ENCODE measurements at regions not wholly inside any gene's neighbourhood (a gene's known extent, or its start where the extent isn't known, plus 50 kb on each side); places are given as distances from the start of the nearest gene placed in this dataset.

DNA sequence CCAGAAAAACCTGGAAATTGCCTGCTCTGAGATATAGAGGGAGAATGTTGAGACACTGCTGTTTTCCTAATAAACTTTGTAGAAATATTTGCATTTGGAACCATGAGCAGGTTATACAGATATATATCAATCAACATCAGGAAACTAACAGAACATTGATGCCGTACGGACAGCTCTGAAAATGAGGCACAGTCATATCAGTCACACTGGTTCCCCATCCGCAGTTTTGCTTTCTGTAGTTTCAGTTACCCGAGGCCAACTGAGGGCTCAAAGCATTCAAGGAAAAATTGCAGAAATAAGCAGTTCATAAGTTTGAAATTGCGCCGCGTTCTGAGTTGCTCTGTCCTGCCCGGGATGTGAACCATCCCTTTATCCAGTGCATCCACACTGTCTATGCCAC, 137.9 kb downstream of the KLF6 start:
- Histone ChIP-seq H3F3A (replicated peaks; ENCODE audit: insufficient read depth) (no peaks in the 10 kb centered on the region), H4K20me1 (ENCODE audit: insufficient read depth) (no peaks in the 10 kb centered on the region), H3K4me2 (no peak overlapping the region), H3K9me2 (no peaks in the 10 kb centered on the region), H2AFZ (ENCODE audit: low read depth) (no peak overlapping the region), H3K9ac (no peak overlapping the region), H3K36me3 (replicated peaks in 1 of 2; ENCODE audit: control insufficient read depth in 1 of 2, insufficient read depth in 2 of 2, low read length in 1 of 2) (no peaks in the 10 kb centered on the region), H3K27me3 (ENCODE audit: insufficient read depth) (no peaks in the 10 kb centered on the region), H3K79me2 (ENCODE audit: insufficient read depth) (no peaks in the 10 kb centered on the region), H3K4me1 (ENCODE audit: control insufficient read depth in 1 of 2, insufficient read depth in 2 of 2, low read depth in 1 of 2, low read length in 1 of 2) (no peaks in the 10 kb centered on the region), H3K27ac (ENCODE audit: low read depth in 2 of 2, low read length in 1 of 2) (no peak overlapping the region), H3K9me3 (no peaks in the 10 kb centered on the region), H3K4me3 (ENCODE audit: low read depth in 2 of 2, low read length in 1 of 2) (no peak overlapping the region)
- no peak for DNase-seq
- WGBS (ENCODE audit: low lambda C conversion rate), result 92% methylated on average over 8 of the region's 8 CpGs
- TF ChIP-seq TAF1 (IDR thresholded peaks at IDR 0.05; ENCODE audit: borderline replicate concordance, low read depth, low read length) (no peak), NRF1 (IDR thresholded peaks at IDR 0.05; ENCODE audit: low read depth, low read length) (no peak), SIN3A (IDR thresholded peaks at IDR 0.05; ENCODE audit: borderline replicate concordance, low read depth, low read length) (no peak), ELF1 (IDR thresholded peaks at IDR 0.05) (no peak), CHD2 (IDR thresholded peaks at IDR 0.05; ENCODE audit: low read length, partially characterized antibody) (no peak), SMC3 (IDR thresholded peaks at IDR 0.05; ENCODE audit: low read depth, low read length) (no peak), GABPA (IDR thresholded peaks at IDR 0.05; ENCODE audit: low read depth) (no peak), MEF2A (IDR thresholded peaks at IDR 0.05; ENCODE audit: borderline replicate concordance, low read depth) (no peak), RXRA (IDR thresholded peaks at IDR 0.05; ENCODE audit: borderline replicate concordance, low read depth) (no peak), EP300 (IDR thresholded peaks at IDR 0.05; ENCODE audit: borderline replicate concordance in 1 of 2, low read depth in 1 of 2, low read length in 1 of 2) (no peak)
- TF ChIP-seq, protein P1, sequence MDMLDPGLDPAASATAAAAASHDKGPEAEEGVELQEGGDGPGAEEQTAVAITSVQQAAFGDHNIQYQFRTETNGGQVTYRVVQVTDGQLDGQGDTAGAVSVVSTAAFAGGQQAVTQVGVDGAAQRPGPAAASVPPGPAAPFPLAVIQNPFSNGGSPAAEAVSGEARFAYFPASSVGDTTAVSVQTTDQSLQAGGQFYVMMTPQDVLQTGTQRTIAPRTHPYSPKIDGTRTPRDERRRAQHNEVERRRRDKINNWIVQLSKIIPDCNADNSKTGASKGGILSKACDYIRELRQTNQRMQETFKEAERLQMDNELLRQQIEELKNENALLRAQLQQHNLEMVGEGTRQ (IDR thresholded peaks at IDR 0.05; ENCODE audit: borderline replicate concordance, low read depth, low read length), result no peak
- TF ChIP-seq, protein P2, sequence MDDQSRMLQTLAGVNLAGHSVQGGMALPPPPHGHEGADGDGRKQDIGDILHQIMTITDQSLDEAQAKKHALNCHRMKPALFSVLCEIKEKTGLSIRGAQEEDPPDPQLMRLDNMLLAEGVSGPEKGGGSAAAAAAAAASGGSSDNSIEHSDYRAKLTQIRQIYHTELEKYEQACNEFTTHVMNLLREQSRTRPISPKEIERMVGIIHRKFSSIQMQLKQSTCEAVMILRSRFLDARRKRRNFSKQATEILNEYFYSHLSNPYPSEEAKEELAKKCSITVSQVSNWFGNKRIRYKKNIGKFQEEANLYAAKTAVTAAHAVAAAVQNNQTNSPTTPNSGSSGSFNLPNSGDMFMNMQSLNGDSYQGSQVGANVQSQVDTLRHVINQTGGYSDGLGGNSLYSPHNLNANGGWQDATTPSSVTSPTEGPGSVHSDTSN (IDR thresholded peaks at IDR 0.05), result no peak
- TF ChIP-seq, protein P3, sequence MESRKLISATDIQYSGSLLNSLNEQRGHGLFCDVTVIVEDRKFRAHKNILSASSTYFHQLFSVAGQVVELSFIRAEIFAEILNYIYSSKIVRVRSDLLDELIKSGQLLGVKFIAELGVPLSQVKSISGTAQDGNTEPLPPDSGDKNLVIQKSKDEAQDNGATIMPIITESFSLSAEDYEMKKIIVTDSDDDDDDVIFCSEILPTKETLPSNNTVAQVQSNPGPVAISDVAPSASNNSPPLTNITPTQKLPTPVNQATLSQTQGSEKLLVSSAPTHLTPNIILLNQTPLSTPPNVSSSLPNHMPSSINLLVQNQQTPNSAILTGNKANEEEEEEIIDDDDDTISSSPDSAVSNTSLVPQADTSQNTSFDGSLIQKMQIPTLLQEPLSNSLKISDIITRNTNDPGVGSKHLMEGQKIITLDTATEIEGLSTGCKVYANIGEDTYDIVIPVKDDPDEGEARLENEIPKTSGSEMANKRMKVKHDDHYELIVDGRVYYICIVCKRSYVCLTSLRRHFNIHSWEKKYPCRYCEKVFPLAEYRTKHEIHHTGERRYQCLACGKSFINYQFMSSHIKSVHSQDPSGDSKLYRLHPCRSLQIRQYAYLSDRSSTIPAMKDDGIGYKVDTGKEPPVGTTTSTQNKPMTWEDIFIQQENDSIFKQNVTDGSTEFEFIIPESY (IDR thresholded peaks at IDR 0.05; ENCODE audit: borderline replicate concordance, low read depth), result no peak
- ChIA-PET POLR2A (no interaction called here), CTCF (no interaction called here)

DNA sequence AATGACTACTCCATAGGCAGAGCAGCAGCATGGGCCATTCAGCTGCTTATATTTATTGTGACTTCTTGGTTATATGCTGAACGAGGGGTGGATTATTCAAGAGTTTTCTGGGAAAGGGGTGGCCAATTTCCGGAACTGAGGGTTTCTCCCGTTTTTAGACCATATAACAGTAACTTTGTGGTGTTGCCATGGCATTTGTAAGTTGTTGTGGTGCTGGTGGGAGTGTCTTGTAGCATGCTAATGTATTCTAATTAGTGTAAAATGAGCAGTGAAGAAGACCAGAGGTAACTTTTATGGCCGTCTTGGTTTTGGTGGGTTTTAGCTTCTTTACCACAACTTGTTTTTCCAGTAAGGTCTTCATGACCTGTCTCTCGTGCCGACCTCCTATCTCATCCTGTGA, 139.6 kb downstream of the KLF6 start:
- H3K4me2 ChIP-seq, result no peak overlapping the region
- H3K79me2 ChIP-seq (ENCODE audit: insufficient read depth), result no peaks in the 10 kb centered on the region
- no peaks in the 10 kb centered on the region for H3K27me3 ChIP-seq (ENCODE audit: insufficient read depth)
- TF ChIP-seq JUND (IDR thresholded peaks at IDR 0.05) (no peak), POLR2AphosphoS5 (IDR thresholded peaks at IDR 0.05; ENCODE audit: low read depth, low read length) (no peak), NRF1 (IDR thresholded peaks at IDR 0.05; ENCODE audit: low read depth, low read length) (no peak), TCF12 (IDR thresholded peaks at IDR 0.05) (no peak), MXI1 (IDR thresholded peaks at IDR 0.05; ENCODE audit: low read depth, low read length) (no peak), SMC3 (IDR thresholded peaks at IDR 0.05; ENCODE audit: low read depth, low read length) (no peak), YY1 (IDR thresholded peaks at IDR 0.05; ENCODE audit: low read depth) (no peak)
- TF ChIP-seq, protein P4, sequence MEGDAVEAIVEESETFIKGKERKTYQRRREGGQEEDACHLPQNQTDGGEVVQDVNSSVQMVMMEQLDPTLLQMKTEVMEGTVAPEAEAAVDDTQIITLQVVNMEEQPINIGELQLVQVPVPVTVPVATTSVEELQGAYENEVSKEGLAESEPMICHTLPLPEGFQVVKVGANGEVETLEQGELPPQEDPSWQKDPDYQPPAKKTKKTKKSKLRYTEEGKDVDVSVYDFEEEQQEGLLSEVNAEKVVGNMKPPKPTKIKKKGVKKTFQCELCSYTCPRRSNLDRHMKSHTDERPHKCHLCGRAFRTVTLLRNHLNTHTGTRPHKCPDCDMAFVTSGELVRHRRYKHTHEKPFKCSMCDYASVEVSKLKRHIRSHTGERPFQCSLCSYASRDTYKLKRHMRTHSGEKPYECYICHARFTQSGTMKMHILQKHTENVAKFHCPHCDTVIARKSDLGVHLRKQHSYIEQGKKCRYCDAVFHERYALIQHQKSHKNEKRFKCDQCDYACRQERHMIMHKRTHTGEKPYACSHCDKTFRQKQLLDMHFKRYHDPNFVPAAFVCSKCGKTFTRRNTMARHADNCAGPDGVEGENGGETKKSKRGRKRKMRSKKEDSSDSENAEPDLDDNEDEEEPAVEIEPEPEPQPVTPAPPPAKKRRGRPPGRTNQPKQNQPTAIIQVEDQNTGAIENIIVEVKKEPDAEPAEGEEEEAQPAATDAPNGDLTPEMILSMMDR (IDR thresholded peaks at IDR 0.05), result no peak
- TF ChIP-seq, protein P5, sequence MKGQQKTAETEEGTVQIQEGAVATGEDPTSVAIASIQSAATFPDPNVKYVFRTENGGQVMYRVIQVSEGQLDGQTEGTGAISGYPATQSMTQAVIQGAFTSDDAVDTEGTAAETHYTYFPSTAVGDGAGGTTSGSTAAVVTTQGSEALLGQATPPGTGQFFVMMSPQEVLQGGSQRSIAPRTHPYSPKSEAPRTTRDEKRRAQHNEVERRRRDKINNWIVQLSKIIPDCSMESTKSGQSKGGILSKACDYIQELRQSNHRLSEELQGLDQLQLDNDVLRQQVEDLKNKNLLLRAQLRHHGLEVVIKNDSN (IDR thresholded peaks at IDR 0.05; ENCODE audit: borderline replicate concordance, low read depth), result no peak
- no peak overlapping the region for H2AFZ ChIP-seq (ENCODE audit: low read depth)
- no peaks in the 10 kb centered on the region for H4K20me1 ChIP-seq (ENCODE audit: insufficient read depth)
- H3K9me3 ChIP-seq, result no peaks in the 10 kb centered on the region
- H3K4me3 ChIP-seq (ENCODE audit: low read depth in 2 of 2, low read length in 1 of 2), result no peak overlapping the region
- no peaks in the 10 kb centered on the region for H3K9me2 ChIP-seq
- no peak for DNase-seq
- H3K36me3 ChIP-seq (replicated peaks in 1 of 2; ENCODE audit: control insufficient read depth in 1 of 2, insufficient read depth in 2 of 2, low read length in 1 of 2), result no peaks in the 10 kb centered on the region
- H3K4me1 ChIP-seq (ENCODE audit: control insufficient read depth in 1 of 2, insufficient read depth in 2 of 2, low read depth in 1 of 2, low read length in 1 of 2), result no peaks in the 10 kb centered on the region
- POLR2A ChIA-PET, result no interaction called here
- H3K27ac ChIP-seq (ENCODE audit: low read depth in 2 of 2, low read length in 1 of 2), result no peak overlapping the region
- no peak overlapping the region for H3K9ac ChIP-seq
- 82% methylated on average over 6 of the region's 6 CpGs for WGBS (ENCODE audit: low lambda C conversion rate)
- H3F3A ChIP-seq (replicated peaks; ENCODE audit: insufficient read depth), result no peaks in the 10 kb centered on the region
- CTCF ChIA-PET, result no interaction called here

Data from SK-N-SH (cell line).